ENCODE measurements at regions not wholly inside any gene's neighbourhood (a gene's known extent, or its start where the extent isn't known, plus 50 kb on each side); places are given as distances from the start of the nearest gene placed in this dataset.

- Mint-ChIP-seq H3K4me1 (ENCODE audit: unreplicated experiment) (peaks cover 15% of the 10 kb centered on the region), H3K36me3 (ENCODE audit: low read depth, unreplicated experiment) (peaks cover 8% of the 10 kb centered on the region), H3K27me3 (ENCODE audit: unreplicated experiment) (peaks cover 9% of the 10 kb centered on the region), H3K4me3 (ENCODE audit: unreplicated experiment) (no peak overlapping the region), H3K27ac (ENCODE audit: unreplicated experiment) (no peak overlapping the region), H3K9me3 (ENCODE audit: unreplicated experiment) (no peaks in the 10 kb centered on the region)
- no peak for DNase-seq (ENCODE audit: low spot score)
- TF ChIP-seq, protein P1, sequence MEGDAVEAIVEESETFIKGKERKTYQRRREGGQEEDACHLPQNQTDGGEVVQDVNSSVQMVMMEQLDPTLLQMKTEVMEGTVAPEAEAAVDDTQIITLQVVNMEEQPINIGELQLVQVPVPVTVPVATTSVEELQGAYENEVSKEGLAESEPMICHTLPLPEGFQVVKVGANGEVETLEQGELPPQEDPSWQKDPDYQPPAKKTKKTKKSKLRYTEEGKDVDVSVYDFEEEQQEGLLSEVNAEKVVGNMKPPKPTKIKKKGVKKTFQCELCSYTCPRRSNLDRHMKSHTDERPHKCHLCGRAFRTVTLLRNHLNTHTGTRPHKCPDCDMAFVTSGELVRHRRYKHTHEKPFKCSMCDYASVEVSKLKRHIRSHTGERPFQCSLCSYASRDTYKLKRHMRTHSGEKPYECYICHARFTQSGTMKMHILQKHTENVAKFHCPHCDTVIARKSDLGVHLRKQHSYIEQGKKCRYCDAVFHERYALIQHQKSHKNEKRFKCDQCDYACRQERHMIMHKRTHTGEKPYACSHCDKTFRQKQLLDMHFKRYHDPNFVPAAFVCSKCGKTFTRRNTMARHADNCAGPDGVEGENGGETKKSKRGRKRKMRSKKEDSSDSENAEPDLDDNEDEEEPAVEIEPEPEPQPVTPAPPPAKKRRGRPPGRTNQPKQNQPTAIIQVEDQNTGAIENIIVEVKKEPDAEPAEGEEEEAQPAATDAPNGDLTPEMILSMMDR (IDR thresholded peaks at IDR 0.05; ENCODE audit: unreplicated experiment), result no peak
Measured at GRCh38 chr2:239779584-239779983, 245.6 kb downstream of the NDUFA10 start.

DNA sequence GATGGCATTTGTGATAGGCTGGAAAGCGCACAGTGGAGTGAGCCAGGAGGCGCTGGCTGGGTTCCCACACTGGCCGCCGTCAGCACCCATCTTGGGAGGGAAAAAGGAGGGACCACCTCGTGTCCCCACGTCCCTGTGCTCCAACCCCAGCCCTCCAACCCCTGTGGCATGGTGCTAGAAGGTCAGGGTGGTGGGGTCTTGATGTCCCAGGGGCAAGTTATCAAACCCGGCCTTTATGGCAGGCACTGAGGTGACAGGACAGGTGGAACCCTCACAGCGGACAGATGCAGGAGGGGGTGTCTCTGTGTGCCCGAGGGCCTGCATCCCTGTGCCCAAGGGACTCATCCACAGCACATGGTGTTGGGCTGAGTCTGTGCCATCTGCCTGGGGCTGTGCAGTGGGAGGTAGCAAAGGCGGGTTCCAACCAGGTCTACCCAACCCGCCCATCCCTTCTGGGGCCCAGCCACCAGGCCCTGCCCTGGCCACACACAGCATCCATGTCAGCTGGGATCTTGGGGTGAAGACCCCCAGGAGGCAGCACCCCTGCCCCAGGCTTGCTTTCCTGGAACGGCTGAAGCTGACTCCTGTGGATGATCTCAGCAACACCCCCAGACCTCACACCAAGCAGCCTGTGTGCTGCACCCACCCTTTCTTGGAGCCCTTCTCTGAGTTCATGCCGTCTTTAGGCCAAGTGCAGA, 246.1 kb downstream of the NDUFA10 start:
- TF ChIP-seq, protein P1 (IDR thresholded peaks at IDR 0.05; ENCODE audit: unreplicated experiment), result no peak
- no peak overlapping the region for H3K27ac Mint-ChIP-seq (ENCODE audit: unreplicated experiment)
- H3K9me3 Mint-ChIP-seq (ENCODE audit: unreplicated experiment), result no peaks in the 10 kb centered on the region
- peaks cover 9% of the 10 kb centered on the region for H3K27me3 Mint-ChIP-seq (ENCODE audit: unreplicated experiment)
- DNase-seq (ENCODE audit: low spot score), result no peak
- H3K4me1 Mint-ChIP-seq (ENCODE audit: unreplicated experiment), result peaks cover 16% of the 10 kb centered on the region
- peaks cover 8% of the 10 kb centered on the region for H3K36me3 Mint-ChIP-seq (ENCODE audit: low read depth, unreplicated experiment)
- H3K4me3 Mint-ChIP-seq (ENCODE audit: unreplicated experiment), result no peak overlapping the region

DNA sequence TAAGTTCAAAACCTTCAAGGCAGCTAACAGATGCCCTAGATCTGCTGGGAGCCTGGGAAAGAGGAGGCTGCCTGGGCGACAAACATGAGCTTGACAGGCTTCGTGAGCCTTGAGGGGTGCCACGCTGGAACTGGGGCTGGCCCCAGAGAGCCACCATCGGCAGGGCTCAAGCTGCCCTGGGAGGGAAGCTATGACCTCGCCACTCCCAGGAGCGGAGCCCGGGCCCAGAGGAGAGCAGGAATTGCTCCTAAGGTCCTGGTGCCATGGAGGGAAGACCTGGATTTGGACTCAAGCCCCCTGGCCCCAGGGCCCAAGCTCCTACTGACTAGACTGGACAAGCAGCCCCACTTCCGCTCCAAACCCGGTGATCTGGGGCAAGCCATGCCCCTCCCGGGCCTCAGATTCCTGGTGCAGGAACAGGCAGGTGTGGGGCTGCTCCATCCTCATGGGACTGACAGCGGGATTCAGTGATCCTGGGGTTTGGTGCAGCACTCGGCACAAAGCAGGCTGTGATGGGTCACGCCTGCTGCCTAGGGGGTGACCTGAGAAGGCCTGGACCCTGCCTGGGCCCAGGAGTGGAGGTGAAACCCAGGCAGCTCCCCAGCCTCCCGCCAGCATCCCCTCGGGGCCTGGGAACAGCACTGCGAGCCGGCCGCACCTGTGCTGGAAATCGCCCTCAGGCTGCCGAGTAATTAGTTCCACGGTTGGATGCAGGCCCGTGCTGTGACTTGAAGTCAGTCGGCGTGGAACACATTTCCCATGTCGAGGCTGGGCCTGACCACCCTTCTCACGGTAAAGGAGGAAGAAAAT, 246.9 kb downstream of the NDUFA10 start:
- Mint-ChIP-seq H3K4me1 (ENCODE audit: unreplicated experiment) (peaks cover 16% of the 10 kb centered on the region), H3K27ac (ENCODE audit: unreplicated experiment) (no peak overlapping the region), H3K4me3 (ENCODE audit: unreplicated experiment) (no peak overlapping the region), H3K36me3 (ENCODE audit: low read depth, unreplicated experiment) (peaks cover 8% of the 10 kb centered on the region), H3K9me3 (ENCODE audit: unreplicated experiment) (no peaks in the 10 kb centered on the region), H3K27me3 (ENCODE audit: unreplicated experiment) (peaks cover 9% of the 10 kb centered on the region)
- no peak for DNase-seq (ENCODE audit: low spot score)
- TF ChIP-seq, protein P1 (IDR thresholded peaks at IDR 0.05; ENCODE audit: unreplicated experiment), result no peak

DNA sequence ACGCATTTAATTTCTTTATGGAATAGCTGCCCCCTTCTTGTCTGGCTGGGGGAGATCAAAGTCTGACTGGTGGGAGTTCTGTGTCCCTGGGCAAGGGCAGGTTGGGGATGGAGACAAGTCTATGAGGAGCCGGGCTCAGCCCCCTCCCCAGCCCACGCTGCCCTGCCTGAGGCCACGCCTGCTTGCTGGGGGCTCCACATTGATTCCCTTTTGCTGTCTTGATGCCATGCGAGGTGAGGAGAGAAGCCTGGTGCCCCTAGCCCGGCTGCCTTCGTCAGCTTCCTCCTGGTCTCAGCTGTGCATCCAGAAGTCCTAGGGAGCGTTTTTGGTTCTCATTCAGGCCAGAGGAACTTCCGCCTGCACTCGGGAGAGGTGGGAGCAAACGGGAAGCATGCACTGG, 247.9 kb downstream of the NDUFA10 start:
- no peaks in the 10 kb centered on the region for H3K9me3 Mint-ChIP-seq (ENCODE audit: unreplicated experiment)
- no peak overlapping the region for H3K4me3 Mint-ChIP-seq (ENCODE audit: unreplicated experiment)
- no peak overlapping the region for H3K27ac Mint-ChIP-seq (ENCODE audit: unreplicated experiment)
- H3K27me3 Mint-ChIP-seq (ENCODE audit: unreplicated experiment), result peaks cover 9% of the 10 kb centered on the region
- H3K4me1 Mint-ChIP-seq (ENCODE audit: unreplicated experiment), result peaks cover 16% of the 10 kb centered on the region
- DNase-seq (ENCODE audit: low spot score), result no peak
- peaks cover 8% of the 10 kb centered on the region for H3K36me3 Mint-ChIP-seq (ENCODE audit: low read depth, unreplicated experiment)
- TF ChIP-seq, protein P1 (IDR thresholded peaks at IDR 0.05; ENCODE audit: unreplicated experiment), result no peak

All from endothelial cell (in vitro differentiated cells).